CD14-positive monocyte (primary cell): ENCODE measurements at regions not wholly inside any gene's neighbourhood (a gene's known extent, or its start where the extent isn't known, plus 50 kb on each side); places are given as distances from the start of the nearest gene placed in this dataset.

ENCODE experiments used
- DNase-seq, 3 donors: peaks; one replicate each; pipeline ENCODE4 v3.0.0-alpha.2; 2011 to 2022
- H2AFZ ChIP-seq: 2 replicates; pipeline ENCODE4 v1.6.0; 2012; ENCODE audit warnings: mild to moderate bottlenecking, low read depth, low read length, inconsistent platforms; ENCODE audit not compliant: insufficient read depth, poor library complexity, severe bottlenecking
- H3K27ac ChIP-seq, 2 donors: 1 replicate in 1 of 2; 2 replicates in 1 of 2; pipeline ENCODE4 v1.5.1; 2012 to 2013; ENCODE audit warnings: low read length in 2 of 2, control low read depth in 1 of 2, inconsistent platforms in 1 of 2, low read depth in 1 of 2, mild to moderate bottlenecking in 1 of 2
- H3K27me3 ChIP-seq, 2 donors: one replicate each; pipeline versions ENCODE4 v1.6.0 to v1.6.1; 2011 to 2013; ENCODE audit warnings: low read length in 2 of 2; ENCODE audit not compliant: control insufficient read depth in 2 of 2, insufficient read depth in 2 of 2
- H3K36me3 ChIP-seq, 2 donors: replicated peaks in 1 of 2; 1 replicate in 1 of 2; 2 replicates in 1 of 2; pipeline versions ENCODE4 v1.5.1 to v1.6.1; 2012 to 2013; ENCODE audit warnings: low read length in 2 of 2, control low read depth in 1 of 2, inconsistent platforms in 1 of 2, mild to moderate bottlenecking in 1 of 2; ENCODE audit not compliant: insufficient read depth in 2 of 2, control insufficient read depth in 1 of 2
- H3K4me1 ChIP-seq, 2 donors: 1 replicate in 1 of 2; 2 replicates in 1 of 2; pipeline versions ENCODE4 v1.5.1 to v1.6.1; 2012 to 2013; ENCODE audit warnings: low read length in 2 of 2, control low read depth in 1 of 2, inconsistent platforms in 1 of 2, mild to moderate bottlenecking in 1 of 2, moderate library complexity in 1 of 2; ENCODE audit not compliant: insufficient read depth in 2 of 2, control insufficient read depth in 1 of 2
- H3K4me2 ChIP-seq: replicated peaks from 2 replicates; pipeline ENCODE3; 2012; ENCODE audit warnings: low read length, moderate library complexity, mild to moderate bottlenecking; ENCODE audit not compliant: poor library complexity, severe bottlenecking; ENCODE audit errors: extremely low read depth
- H3K4me3 ChIP-seq, 3 experiments: fragments of 200-600 bp in 1 of 3; sonication (generic) in 1 of 3; replicated peaks in 1 of 3; 1 replicate in 2 of 3; 2 replicates in 1 of 3; pipeline ENCODE4 v1.5.1; 2011 to 2013; ENCODE audit warnings: low read length in 3 of 3, mild to moderate bottlenecking in 3 of 3, control low read depth in 2 of 3, low read depth in 2 of 3, inconsistent platforms in 1 of 3, moderate library complexity in 1 of 3
- H3K79me2 ChIP-seq: 2 replicates; pipeline ENCODE4 v1.6.0; 2012; ENCODE audit warnings: mild to moderate bottlenecking, control low read depth, inconsistent platforms, low read length, moderate library complexity; ENCODE audit not compliant: insufficient read depth
- H3K9ac ChIP-seq: 2 replicates; pipeline ENCODE4 v1.6.0; 2017; ENCODE audit warnings: low read length, mild to moderate bottlenecking; ENCODE audit not compliant: insufficient read depth, poor library complexity, severe bottlenecking
- H3K9me3 ChIP-seq, 2 donors: replicated peaks in 1 of 2; 1 replicate in 1 of 2; 2 replicates in 1 of 2; pipeline versions ENCODE4 v1.5.1 to v1.6.1; 2012 to 2013; ENCODE audit warnings: low read length in 2 of 2, control low read depth in 1 of 2; ENCODE audit not compliant: control insufficient read depth in 1 of 2, insufficient read depth in 1 of 2
- H4K20me1 ChIP-seq: 2 replicates; pipeline ENCODE4 v1.6.0; 2012; ENCODE audit warnings: mild to moderate bottlenecking, low read length, control low read depth, moderate library complexity; ENCODE audit not compliant: insufficient read depth
- H3K27ac Mint-ChIP-seq, 7 donors: one replicate each; pipeline ENCODE4 v1.8.0; 2020; ENCODE audit warnings: mild to moderate bottlenecking in 7 of 7, mixed read lengths in 7 of 7, moderate library complexity in 6 of 7, inconsistent platforms in 2 of 7
- H3K27me3 Mint-ChIP-seq, 3 donors: one replicate each; pipeline ENCODE4 v1.8.0; 2021 to 2022; ENCODE audit warnings: low read depth in 3 of 3, mild to moderate bottlenecking in 3 of 3, mixed read lengths in 3 of 3, moderate library complexity in 3 of 3, inconsistent platforms in 1 of 3
- H3K36me3 Mint-ChIP-seq, 2 donors: one replicate each; pipeline ENCODE4 v1.8.0; 2020; ENCODE audit warnings: mixed read lengths in 2 of 2, inconsistent platforms in 1 of 2, mild to moderate bottlenecking in 1 of 2
- H3K4me1 Mint-ChIP-seq: one replicate; pipeline ENCODE4 v1.8.0; 2020; ENCODE audit warnings: mild to moderate bottlenecking, mixed read lengths
- H3K4me3 Mint-ChIP-seq, 2 donors: one replicate each; pipeline ENCODE4 v1.8.0; 2020; ENCODE audit warnings: mild to moderate bottlenecking in 2 of 2, mixed read lengths in 2 of 2, moderate library complexity in 1 of 2
- H3K9me3 Mint-ChIP-seq, 7 donors: one replicate each; pipeline ENCODE4 v1.8.0; 2020 to 2022; ENCODE audit warnings: mixed read lengths in 7 of 7, mild to moderate bottlenecking in 6 of 7, moderate library complexity in 6 of 7, inconsistent platforms in 2 of 7
- WGBS: methylation state at CpG from one replicate; pipeline ENCODE4 v1.1.5; 2013; ENCODE audit warnings: missing lambda C conversion rate; ENCODE audit not compliant: insufficient coverage; 5-methylcytosine and 5-hydroxymethylcytosine counted together
- intact Hi-C, 2 donors: fragments of 100-400 bp; cut with micrococcal nuclease; formaldehyde crosslinking; loops; one replicate each; pipeline versions ENCODE4 v1.15.0 to v1.15.1; 2023
- TF ChIP-seq, protein P1 (sequence below): fragments of 200-600 bp; IDR thresholded peaks from one replicate; pipeline ENCODE4 v1.8.0; 2022; ENCODE audit warnings: antibody characterized with exemption, mild to moderate bottlenecking

DNA sequence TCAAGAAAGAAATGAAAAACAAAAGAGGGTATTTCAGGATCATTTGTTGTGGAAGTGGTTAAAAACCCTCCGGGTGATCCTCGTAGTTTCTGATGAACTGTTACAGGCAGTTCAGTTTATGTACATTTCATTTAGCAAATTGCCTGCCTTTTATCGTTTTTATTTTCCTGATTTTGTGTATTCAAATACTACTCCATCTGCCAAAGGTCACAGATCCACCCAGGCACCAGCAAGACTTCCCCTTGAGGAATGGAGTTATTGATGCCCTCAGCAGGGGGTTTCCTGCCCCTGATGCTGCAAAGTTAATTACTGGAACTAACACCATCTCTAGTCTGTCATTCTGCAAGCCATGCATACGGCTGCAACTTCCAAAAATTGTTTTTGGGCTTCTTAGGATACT, 641.9 kb downstream of the SLC4A3 start:
- no peak overlapping the region for H3K4me3 ChIP-seq
- Mint-ChIP-seq H3K27me3 (peaks cover 0 to 1% (median 0%) of the 10 kb centered on the region in 3 donors), H3K4me1 (no peaks in the 10 kb centered on the region), H3K36me3 (no peaks in the 10 kb centered on the region), H3K9me3 (peaks cover 0 to 4% (median 0%) of the 10 kb centered on the region in 7 donors), H3K27ac (no peak overlapping the region), H3K4me3 (no peak overlapping the region)
- no peaks in the 10 kb centered on the region for H4K20me1 ChIP-seq
- no peaks in the 10 kb centered on the region for H3K79me2 ChIP-seq
- intact Hi-C loops: no loop called here
- H3K36me3 ChIP-seq: no peaks in the 10 kb centered on the region
- WGBS: 92% methylated on average over 2 of the region's 4 CpGs
- no peak for DNase-seq
- no peak overlapping the region for H3K4me2 ChIP-seq
- TF ChIP-seq, protein P1, sequence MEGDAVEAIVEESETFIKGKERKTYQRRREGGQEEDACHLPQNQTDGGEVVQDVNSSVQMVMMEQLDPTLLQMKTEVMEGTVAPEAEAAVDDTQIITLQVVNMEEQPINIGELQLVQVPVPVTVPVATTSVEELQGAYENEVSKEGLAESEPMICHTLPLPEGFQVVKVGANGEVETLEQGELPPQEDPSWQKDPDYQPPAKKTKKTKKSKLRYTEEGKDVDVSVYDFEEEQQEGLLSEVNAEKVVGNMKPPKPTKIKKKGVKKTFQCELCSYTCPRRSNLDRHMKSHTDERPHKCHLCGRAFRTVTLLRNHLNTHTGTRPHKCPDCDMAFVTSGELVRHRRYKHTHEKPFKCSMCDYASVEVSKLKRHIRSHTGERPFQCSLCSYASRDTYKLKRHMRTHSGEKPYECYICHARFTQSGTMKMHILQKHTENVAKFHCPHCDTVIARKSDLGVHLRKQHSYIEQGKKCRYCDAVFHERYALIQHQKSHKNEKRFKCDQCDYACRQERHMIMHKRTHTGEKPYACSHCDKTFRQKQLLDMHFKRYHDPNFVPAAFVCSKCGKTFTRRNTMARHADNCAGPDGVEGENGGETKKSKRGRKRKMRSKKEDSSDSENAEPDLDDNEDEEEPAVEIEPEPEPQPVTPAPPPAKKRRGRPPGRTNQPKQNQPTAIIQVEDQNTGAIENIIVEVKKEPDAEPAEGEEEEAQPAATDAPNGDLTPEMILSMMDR: no peak
- H3K9ac ChIP-seq: no peak overlapping the region
- no peaks in the 10 kb centered on the region for H3K27me3 ChIP-seq
- no peak overlapping the region for H2AFZ ChIP-seq
- no peaks in the 10 kb centered on the region for H3K4me1 ChIP-seq
- no peak overlapping the region for H3K27ac ChIP-seq
- no peaks in the 10 kb centered on the region for H3K9me3 ChIP-seq

GRCh38 chr2:220270481-220271070, 643.1 kb downstream of the SLC4A3 start:
- Histone ChIP-seq H3K4me3 (no peak overlapping the region), H4K20me1 (no peaks in the 10 kb centered on the region), H3K9me3 (no peaks in the 10 kb centered on the region), H3K36me3 (no peaks in the 10 kb centered on the region), H3K9ac (no peak overlapping the region), H3K27ac (no peak overlapping the region), H3K79me2 (no peaks in the 10 kb centered on the region), H2AFZ (no peak overlapping the region), H3K4me2 (no peak overlapping the region), H3K27me3 (no peaks in the 10 kb centered on the region), H3K4me1 (no peaks in the 10 kb centered on the region)
- no peaks in the 10 kb centered on the region for H3K4me1 Mint-ChIP-seq
- intact Hi-C loops: no loop called here
- no peak for DNase-seq
- H3K27me3 Mint-ChIP-seq: no peaks in the 10 kb centered on the region
- no peak overlapping the region for H3K27ac Mint-ChIP-seq
- TF ChIP-seq, protein P1: no peak
- H3K36me3 Mint-ChIP-seq: no peaks in the 10 kb centered on the region
- WGBS: no CpG with 5 or more reads among the region's 1 CpG
- peaks cover 0 to 2% (median 0%) of the 10 kb centered on the region in 7 donors for H3K9me3 Mint-ChIP-seq
- no peak overlapping the region for H3K4me3 Mint-ChIP-seq
